Activated CD4-positive, alpha-beta memory T cell treated with anti-CD3 and anti-CD28 coated beads, Interleukin-2, amount 10 ng/mL, durations not matched to agents 7 days and 5 days (primary cell): ENCODE measurements at regions not wholly inside any gene's neighbourhood (a gene's known extent, or its start where the extent isn't known, plus 50 kb on each side); places are given as distances from the start of the nearest gene placed in this dataset.

Experiments
- CTCF ChIA-PET: fragments of 350-600 bp; sonication (Branson Sonifier 250); formaldehyde crosslinking; loops from one replicate; lab custom pipeline; 2021; ENCODE audit warnings: antibody characterized with exemption, inconsistent platforms; lab: Charles Lee
- POLR2A ChIA-PET: fragments of 350-600 bp; sonication (Branson Sonifier 250); formaldehyde crosslinking; loops from one replicate; lab custom pipeline; 2021; ENCODE audit warnings: antibody characterized with exemption; lab: Charles Lee
- DNase-seq: peaks from one replicate; pipeline ENCODE4 v3.0.0-alpha.2; 2020
- H3K27ac Mint-ChIP-seq: one replicate; pipeline ENCODE4 v1.8.0; 2021; ENCODE audit warnings: mild to moderate bottlenecking, mixed read lengths
- H3K27me3 Mint-ChIP-seq: one replicate; pipeline ENCODE4 v1.8.0; 2021; ENCODE audit warnings: mixed read lengths
- H3K36me3 Mint-ChIP-seq: one replicate; pipeline ENCODE4 v1.8.0; 2021; ENCODE audit warnings: low read depth, mixed read lengths
- H3K4me1 Mint-ChIP-seq: one replicate; pipeline ENCODE4 v1.8.0; 2021; ENCODE audit warnings: mixed read lengths
- H3K4me3 Mint-ChIP-seq: one replicate; pipeline ENCODE4 v1.8.0; 2021; ENCODE audit warnings: mild to moderate bottlenecking, mixed read lengths
- H3K9me3 Mint-ChIP-seq: one replicate; pipeline ENCODE4 v1.8.0; 2021; ENCODE audit warnings: mixed read lengths

DNA sequence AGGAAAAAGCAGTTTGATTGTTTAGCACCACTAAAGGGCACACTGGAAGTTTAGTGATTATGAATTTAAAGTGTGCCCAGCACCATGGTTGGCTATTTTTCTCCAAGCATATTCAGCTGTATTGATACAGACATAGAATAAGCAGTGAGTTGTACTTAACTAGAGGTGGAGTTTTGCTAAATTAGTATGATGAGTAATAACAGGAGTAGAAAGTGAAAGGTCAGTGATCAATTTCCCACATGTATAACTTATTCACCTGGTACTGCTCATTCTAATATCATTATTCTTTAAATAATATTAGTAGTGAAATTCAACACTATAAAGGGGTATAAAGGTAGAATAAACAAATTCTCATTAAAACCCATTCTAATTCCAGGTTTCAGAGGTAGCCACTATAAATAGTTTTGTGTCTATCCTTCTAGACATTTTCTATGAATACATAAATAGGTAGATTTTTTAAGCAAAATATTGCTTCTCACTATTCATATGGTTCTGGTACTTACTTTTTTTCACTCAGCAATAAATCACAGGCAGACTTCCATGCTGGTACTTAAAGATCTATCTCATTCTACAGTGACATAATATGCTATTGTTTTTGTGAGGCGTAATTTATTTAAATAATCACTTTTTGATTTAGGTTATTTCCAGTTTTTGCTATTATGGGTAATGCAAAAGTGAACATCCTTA lies 732.9 kb downstream of the VGLL3 start:
- ChIA-PET POLR2A (no interaction called here), CTCF (no interaction called here)
- Mint-ChIP-seq H3K27ac (no peak overlapping the region), H3K9me3 (no peaks in the 10 kb centered on the region), H3K36me3 (no peaks in the 10 kb centered on the region), H3K4me3 (no peak overlapping the region), H3K27me3 (no peaks in the 10 kb centered on the region), H3K4me1 (no peaks in the 10 kb centered on the region)
- no peak for DNase-seq

DNA sequence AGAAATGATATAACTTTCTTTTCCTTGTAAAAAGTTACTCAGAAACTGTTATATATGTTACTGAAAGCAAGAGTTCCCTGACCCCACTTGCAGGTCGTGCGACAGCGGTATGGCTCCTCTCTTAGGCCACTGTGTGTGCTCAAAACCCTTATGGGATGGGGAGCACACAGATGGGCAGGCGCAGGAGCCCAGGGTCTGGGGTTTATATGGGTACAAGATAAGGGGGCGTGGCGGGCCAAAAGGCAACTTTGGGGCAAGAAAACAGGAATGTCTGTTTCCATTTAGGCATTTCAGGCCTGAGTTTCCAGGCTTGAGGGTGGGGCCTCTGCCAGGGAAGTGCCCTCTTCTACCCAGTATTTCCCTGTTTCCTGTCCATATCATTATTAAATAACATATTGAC lies 736.5 kb downstream of the VGLL3 start:
- Mint-ChIP-seq H3K27me3 (no peaks in the 10 kb centered on the region), H3K27ac (no peak overlapping the region), H3K4me3 (no peak overlapping the region), H3K4me1 (no peaks in the 10 kb centered on the region), H3K9me3 (peaks cover 3% of the 10 kb centered on the region), H3K36me3 (no peaks in the 10 kb centered on the region)
- DNase-seq = no peak
- CTCF ChIA-PET = no interaction called here
- POLR2A ChIA-PET = no interaction called here

DNA sequence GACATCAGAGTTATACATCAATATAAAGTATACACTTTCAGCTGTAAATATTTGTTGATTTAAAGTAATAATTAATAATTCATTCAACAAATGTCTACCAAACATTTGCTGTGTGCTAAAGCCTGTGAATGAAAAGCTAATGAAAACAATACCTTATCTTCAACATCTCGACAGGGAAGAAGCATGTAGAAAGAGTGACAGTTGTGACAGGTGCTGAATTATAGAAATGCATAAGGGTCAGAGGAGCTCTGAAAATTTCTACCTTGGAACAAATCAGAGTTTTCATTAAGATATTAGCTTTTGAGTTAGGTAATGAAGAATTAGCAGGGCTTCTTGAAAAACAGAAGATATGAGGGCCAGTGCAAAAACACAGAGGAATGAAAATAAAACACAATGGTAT lies 739.2 kb downstream of the VGLL3 start:
- no peak for DNase-seq
- H3K4me1 Mint-ChIP-seq = no peaks in the 10 kb centered on the region
- peaks cover 10% of the 10 kb centered on the region for H3K9me3 Mint-ChIP-seq
- no peak overlapping the region for H3K27ac Mint-ChIP-seq
- H3K27me3 Mint-ChIP-seq = no peaks in the 10 kb centered on the region
- no peaks in the 10 kb centered on the region for H3K36me3 Mint-ChIP-seq
- H3K4me3 Mint-ChIP-seq = no peak overlapping the region
- ChIA-PET CTCF (no interaction called here), POLR2A (no interaction called here)

GRCh38 chr3:86249833-86250232 lies 741.1 kb downstream of the VGLL3 start:
- no peaks in the 10 kb centered on the region for H3K27me3 Mint-ChIP-seq
- no peak overlapping the region for H3K4me3 Mint-ChIP-seq
- no peaks in the 10 kb centered on the region for H3K4me1 Mint-ChIP-seq
- no peaks in the 10 kb centered on the region for H3K36me3 Mint-ChIP-seq
- peaks cover 10% of the 10 kb centered on the region for H3K9me3 Mint-ChIP-seq
- no peak overlapping the region for H3K27ac Mint-ChIP-seq
- ChIA-PET CTCF (no interaction called here), POLR2A (no interaction called here)
- no peak for DNase-seq

GRCh38 chr3:86245360-86245759 lies 745.6 kb downstream of the VGLL3 start:
- Mint-ChIP-seq H3K36me3 (no peaks in the 10 kb centered on the region), H3K4me1 (no peaks in the 10 kb centered on the region), H3K27ac (no peak overlapping the region), H3K4me3 (no peak overlapping the region), H3K27me3 (no peaks in the 10 kb centered on the region), H3K9me3 (peaks cover 8% of the 10 kb centered on the region)
- POLR2A ChIA-PET = no interaction called here
- CTCF ChIA-PET = no interaction called here
- no peak for DNase-seq

- DNase-seq = no peak
- no peaks in the 10 kb centered on the region for H3K4me1 Mint-ChIP-seq
- H3K4me3 Mint-ChIP-seq = no peak overlapping the region
- peaks cover 8% of the 10 kb centered on the region for H3K9me3 Mint-ChIP-seq
- no peaks in the 10 kb centered on the region for H3K27me3 Mint-ChIP-seq
- POLR2A ChIA-PET = no interaction called here
- no peak overlapping the region for H3K27ac Mint-ChIP-seq
- CTCF ChIA-PET = no interaction called here
- H3K36me3 Mint-ChIP-seq = no peaks in the 10 kb centered on the region
These were observed 746.0 kb downstream of the VGLL3 start for GRCh38 chr3:86244905-86245304.

GRCh38 chr3:86239946-86240345 lies 751.0 kb downstream of the VGLL3 start:
- ChIA-PET POLR2A (no interaction called here), CTCF (no interaction called here)
- Mint-ChIP-seq H3K36me3 (no peaks in the 10 kb centered on the region), H3K27me3 (no peaks in the 10 kb centered on the region), H3K4me3 (no peak overlapping the region), H3K9me3 (peaks cover 4% of the 10 kb centered on the region), H3K4me1 (no peaks in the 10 kb centered on the region), H3K27ac (no peak overlapping the region)
- no peak for DNase-seq

GRCh38 chr3:86234506-86235254 lies 756.3 kb downstream of the VGLL3 start:
- no peaks in the 10 kb centered on the region for H3K27me3 Mint-ChIP-seq

GRCh38 chr3:86230762-86231161 lies 760.2 kb downstream of the VGLL3 start:
- no peaks in the 10 kb centered on the region for H3K36me3 Mint-ChIP-seq
- H3K9me3 Mint-ChIP-seq = peaks cover 2% of the 10 kb centered on the region
- CTCF ChIA-PET = no interaction called here
- H3K4me1 Mint-ChIP-seq = no peaks in the 10 kb centered on the region
- H3K27me3 Mint-ChIP-seq = no peaks in the 10 kb centered on the region
- no peak for DNase-seq
- H3K4me3 Mint-ChIP-seq = no peak overlapping the region
- POLR2A ChIA-PET = no interaction called here
- no peak overlapping the region for H3K27ac Mint-ChIP-seq

More at GRCh38 chr3:86234506-86235254, 756.3 kb downstream of the VGLL3 start:
- no peaks in the 10 kb centered on the region for H3K4me1 Mint-ChIP-seq
- no peak overlapping the region for H3K4me3 Mint-ChIP-seq
- ChIA-PET CTCF (no interaction called here), POLR2A (no interaction called here)
- no peak overlapping the region for H3K27ac Mint-ChIP-seq
- H3K36me3 Mint-ChIP-seq = no peaks in the 10 kb centered on the region
- H3K9me3 Mint-ChIP-seq = peaks cover 2% of the 10 kb centered on the region
- DNase-seq = no peak

DNA sequence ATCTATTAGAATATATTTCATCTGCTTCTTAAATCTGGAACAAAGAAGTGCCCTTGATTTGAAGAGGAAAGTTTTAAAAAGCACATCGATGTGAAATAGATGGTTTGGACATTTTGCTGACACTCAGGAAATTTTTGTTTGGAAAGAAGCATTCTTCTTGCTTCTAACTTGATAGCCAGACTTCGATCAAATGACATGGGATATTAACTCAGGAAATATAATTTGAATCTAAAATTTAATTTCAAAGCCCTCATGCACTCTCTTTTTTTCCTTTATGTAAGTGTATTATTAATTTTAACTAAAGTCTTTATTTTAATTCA lies 761.2 kb downstream of the VGLL3 start:
- Mint-ChIP-seq H3K9me3 (peaks cover 2% of the 10 kb centered on the region), H3K4me3 (no peak overlapping the region), H3K27ac (no peak overlapping the region), H3K36me3 (no peaks in the 10 kb centered on the region), H3K27me3 (no peaks in the 10 kb centered on the region), H3K4me1 (no peaks in the 10 kb centered on the region)
- no peak for DNase-seq
- POLR2A ChIA-PET = no interaction called here
- CTCF ChIA-PET = no interaction called here

GRCh38 chr3:86229086-86229774 lies 761.7 kb downstream of the VGLL3 start:
- ChIA-PET POLR2A (no interaction called here), CTCF (no interaction called here)
- no peak overlapping the region for H3K27ac Mint-ChIP-seq
- H3K36me3 Mint-ChIP-seq = no peaks in the 10 kb centered on the region
- H3K4me1 Mint-ChIP-seq = no peaks in the 10 kb centered on the region
- H3K4me3 Mint-ChIP-seq = no peak overlapping the region
- H3K9me3 Mint-ChIP-seq = peaks cover 2% of the 10 kb centered on the region
- no peak for DNase-seq
- H3K27me3 Mint-ChIP-seq = no peaks in the 10 kb centered on the region

GRCh38 chr3:86228101-86228500 lies 762.8 kb downstream of the VGLL3 start:
- ChIA-PET POLR2A (no interaction called here), CTCF (no interaction called here)
- H3K27me3 Mint-ChIP-seq = no peaks in the 10 kb centered on the region
- no peak for DNase-seq
- peaks cover 2% of the 10 kb centered on the region for H3K9me3 Mint-ChIP-seq
- H3K4me3 Mint-ChIP-seq = no peak overlapping the region
- H3K36me3 Mint-ChIP-seq = no peaks in the 10 kb centered on the region
- H3K27ac Mint-ChIP-seq = no peak overlapping the region
- H3K4me1 Mint-ChIP-seq = no peaks in the 10 kb centered on the region

- CTCF ChIA-PET = no interaction called here
- Mint-ChIP-seq H3K4me1 (no peaks in the 10 kb centered on the region), H3K4me3 (no peak overlapping the region), H3K27ac (no peak overlapping the region), H3K27me3 (no peaks in the 10 kb centered on the region), H3K9me3 (peaks cover 5% of the 10 kb centered on the region), H3K36me3 (no peaks in the 10 kb centered on the region)
- POLR2A ChIA-PET = no interaction called here
- no peak for DNase-seq
These were observed 765.5 kb downstream of the VGLL3 start for GRCh38 chr3:86225461-86225860.
